ENCODE measurements at regions not wholly inside any gene's neighbourhood (a gene's known extent, or its start where the extent isn't known, plus 50 kb on each side); places are given as distances from the start of the nearest gene placed in this dataset.

DNA sequence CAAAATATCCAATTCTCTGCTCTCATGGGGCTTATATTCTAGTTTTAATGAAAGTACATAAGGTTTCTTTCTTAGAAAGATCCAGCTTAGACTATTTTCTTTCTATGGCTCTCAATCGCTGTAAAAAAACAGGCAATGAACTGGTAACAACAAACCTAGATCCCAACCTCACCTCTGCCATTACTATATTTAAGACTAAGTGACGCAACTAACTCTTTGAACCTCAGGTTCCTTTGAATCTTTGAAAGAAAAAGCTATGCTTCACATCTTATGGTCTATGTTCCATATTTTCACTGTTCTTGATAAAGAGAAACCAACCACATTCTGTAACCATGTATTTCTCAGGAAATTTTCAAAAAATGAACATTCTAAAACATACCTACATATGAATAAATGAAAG lies 88.5 kb downstream of the ELAPOR2 start:
- no peak for DNase-seq

DNA sequence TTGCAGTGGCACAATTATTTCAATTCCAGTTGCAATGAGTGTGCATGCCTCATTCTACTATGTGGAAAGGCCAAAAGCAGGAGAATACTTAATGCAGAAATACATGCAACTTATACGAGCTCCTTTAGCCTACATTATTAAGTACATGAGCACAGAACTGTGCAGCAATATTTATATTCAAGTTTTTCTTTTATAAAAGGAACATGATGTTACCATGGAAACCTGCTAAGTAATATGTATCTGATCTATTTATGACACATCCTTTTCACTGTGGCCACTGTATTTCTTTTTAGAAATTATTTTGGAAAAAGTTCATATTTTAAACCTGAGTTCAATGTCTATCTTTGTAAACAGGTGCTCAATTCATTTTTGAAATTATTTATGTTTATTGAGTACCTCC lies 88.9 kb downstream of the ELAPOR2 start:
- DNase-seq: no peak

DNA sequence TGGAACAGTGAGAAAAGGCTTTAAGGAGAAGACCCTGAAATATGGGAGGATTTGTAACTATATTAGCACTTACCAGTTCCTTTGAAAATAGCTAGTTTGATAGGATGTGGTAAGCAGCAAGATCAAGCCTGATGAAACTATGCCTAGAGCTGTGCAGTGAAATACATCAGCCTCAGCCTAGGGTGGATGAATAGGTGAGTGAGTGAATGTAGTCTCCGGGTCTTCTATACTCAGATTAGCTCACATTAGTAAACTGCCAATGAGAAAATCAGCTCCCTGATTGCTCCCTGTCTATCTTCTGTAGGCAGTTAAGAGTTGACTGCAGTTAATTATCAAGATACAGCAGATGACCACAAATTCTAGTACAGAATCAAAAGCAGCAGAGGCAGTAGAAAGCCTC lies 89.6 kb downstream of the ELAPOR2 start:
- DNase-seq: no peak

DNA sequence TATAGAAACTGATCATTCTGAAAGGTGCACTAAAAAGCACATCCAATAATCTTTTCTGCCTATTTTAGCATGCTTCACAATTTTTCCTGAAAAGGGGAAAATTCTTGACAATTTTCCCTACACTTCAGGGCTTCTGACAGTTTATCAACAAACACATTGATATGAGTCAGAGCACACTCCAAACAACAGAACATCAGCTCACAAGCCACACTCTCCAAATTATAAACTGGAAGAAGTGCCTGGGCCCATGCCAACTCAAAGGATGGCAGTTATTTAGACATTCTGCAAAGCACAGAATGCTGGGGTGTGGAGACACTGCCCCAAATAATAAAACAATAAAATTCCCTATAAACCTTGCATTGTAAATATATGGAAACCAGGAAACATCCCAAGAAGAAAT lies 90.8 kb downstream of the ELAPOR2 start:
- no peak for DNase-seq

DNA sequence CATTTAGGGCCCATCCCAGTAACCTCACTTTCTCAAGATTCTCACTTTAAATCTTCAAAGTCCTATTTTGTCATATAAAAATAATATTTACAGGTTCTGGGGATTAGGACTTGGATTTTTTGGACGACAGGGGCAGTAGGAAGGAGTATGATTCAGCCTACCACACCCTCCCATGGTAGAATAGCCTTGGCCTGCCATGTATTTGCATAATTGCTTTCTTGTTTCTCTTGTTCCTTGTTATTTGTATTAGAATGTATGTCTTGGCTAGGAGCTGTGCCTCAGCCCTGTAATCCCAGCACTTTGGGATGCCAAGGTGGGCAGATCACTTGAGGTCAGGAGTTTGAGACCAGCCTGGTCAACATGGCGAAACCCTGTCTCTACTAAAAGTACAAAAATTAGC lies 92.5 kb downstream of the ELAPOR2 start:
- DNase-seq: no peak

DNA sequence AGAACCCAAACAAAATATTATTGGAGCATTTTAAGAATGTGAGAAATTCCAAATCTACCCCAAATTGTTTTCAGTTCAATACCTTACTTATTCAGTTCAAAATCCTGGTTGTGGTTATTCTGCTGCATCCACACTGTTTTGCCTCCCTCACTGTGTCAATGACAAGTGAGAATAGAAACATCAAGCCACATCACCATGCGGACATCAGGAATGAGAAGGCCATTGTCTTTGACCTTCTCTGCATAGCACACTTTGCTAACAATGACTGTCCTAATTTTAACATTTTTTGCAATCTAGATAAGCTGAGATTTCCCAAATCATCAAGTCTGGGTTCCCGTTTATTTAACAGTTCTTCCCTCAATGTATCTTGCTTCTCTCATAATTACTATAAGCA lies 93.7 kb downstream of the ELAPOR2 start:
- no peak for DNase-seq

DNA sequence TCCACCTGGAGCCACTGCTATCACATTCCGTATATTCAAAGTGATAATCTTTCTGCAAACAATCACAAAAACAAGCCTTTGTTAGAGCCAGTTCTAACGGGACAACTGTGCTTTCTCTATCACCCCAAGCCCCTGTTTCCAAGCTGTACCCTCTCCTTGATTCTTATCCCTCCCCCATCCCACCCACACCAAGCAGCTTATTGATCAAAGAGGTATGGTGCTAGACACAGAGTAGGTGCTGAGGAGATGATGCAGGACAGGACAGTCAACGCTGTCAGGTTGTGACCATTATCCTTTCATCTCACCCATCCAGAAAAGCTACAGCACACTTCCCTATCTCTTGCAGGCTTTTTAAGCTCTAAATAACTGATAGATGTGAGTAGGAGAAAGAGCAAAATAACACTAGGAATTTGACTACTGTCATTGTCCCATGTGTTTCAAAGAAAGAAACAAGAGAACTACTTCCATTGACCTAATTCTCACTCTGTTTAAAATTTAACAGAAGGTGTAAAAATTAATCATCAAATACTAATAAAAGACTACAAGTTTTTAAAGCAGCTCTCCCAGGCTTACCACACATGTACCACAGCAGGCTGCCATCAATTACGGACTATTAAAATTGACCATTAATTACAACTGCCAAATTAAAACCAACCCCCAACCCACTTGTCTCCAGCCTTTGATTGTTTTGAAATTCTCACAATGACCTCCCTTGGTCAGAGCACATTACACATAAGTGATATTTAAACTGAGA lies 94.3 kb downstream of the ELAPOR2 start:
- DNase-seq: no peak

DNA sequence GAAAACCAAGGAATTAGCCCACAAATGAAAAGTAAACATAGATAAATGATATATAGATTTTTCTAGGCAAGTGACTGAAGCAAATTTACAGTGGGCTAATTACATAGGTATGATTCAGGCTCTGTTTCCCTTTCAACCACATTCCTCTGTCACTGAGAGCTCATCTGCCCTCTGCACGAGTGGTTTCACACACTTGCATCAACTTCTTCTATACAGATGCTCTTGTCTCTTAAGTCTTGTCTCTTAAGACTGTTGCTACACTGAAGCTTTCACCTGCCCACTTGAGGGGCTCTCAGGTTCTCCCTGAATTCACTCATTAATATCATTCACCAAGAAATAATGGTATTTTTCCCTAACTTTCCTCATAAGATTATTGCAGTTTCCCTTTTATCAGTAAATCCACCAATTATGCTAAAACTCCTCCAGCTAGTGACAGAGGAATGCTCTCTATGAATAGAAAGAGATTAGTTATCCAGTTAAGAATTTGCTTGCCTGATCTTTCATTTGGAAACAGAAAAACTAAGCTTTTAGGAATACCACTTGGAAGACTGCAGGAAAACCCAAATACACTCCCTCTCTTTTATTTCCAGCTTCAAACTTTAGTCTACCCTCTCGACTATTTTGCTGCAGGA lies 95.7 kb downstream of the ELAPOR2 start:
- DNase-seq: no peak

DNA sequence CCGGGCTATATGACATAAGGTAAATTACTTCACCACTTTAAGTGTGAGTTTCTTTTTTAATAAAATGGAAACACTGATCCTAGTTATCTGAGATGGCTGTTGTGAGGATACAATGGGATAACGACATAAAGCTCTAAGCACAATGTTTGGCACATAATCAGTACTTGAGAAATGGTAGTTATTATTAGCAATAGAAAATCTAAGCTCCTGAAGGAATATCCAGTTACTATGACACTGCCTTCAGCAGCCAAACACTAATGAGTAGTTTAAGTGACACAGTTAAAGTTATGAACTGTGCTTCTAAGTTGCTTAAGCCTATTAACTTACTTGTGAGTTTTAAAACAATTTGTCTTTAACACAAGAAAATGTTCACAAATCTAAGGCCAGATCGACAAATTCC lies 96.8 kb downstream of the ELAPOR2 start:
- no peak for DNase-seq

DNA sequence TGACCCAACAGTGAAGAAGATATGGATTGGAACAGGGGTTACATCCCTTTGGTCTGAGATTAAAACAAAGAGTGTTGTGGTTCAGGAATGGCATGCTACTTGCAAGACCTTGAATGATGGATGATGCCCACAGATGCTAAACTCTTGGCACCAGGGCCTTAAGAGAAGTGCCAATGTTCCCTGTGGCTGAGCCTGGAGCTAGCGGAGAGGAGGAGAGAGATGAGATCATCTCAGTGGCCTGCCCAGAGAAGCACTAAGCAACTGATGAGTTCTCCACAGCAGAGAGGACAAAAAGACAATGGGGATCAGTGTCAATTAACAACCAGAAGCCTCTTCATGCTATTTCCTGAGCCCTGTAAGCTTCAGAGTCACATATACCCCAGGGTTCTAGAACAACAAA lies 97.8 kb downstream of the ELAPOR2 start:
- no peak for DNase-seq

DNA sequence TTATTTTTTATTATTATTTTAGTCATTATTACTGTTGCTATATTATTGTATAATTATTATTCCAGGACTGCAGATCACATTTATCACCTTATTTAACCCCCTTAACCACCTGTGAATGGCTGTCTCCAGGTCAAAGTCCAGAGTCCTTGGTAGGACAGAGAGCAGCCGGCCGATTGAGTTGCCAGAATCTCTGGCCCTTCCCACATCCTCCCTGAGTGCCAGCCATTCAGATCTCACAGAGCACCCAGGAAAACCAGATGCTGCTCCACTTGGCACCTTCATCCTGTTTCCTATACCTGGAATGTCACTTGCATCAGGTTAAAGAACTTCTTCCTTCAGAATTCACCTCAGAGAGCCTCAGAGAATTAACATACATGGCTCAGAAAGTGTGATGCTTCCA lies 101.1 kb downstream of the ELAPOR2 start:
- DNase-seq: no peak

DNA sequence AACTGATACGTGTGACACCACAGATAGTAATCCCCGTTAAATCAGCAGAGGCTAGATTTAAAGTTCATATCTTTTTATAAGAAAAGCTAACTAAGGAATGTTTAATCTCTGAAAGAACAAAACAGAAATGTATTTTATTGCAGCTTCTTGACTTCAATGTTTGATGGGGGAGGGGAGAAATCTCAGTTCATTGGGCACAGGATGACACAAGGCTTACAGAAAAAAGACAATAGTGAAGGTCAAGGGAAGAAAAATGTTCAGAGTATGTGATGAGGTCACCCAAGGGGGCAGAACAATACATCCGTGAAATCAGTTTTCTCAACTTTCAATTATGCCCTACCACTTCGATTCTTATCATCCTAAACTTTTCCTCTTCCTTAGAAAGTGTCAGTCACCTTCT lies 102.9 kb downstream of the ELAPOR2 start:
- DNase-seq: no peak

DNA sequence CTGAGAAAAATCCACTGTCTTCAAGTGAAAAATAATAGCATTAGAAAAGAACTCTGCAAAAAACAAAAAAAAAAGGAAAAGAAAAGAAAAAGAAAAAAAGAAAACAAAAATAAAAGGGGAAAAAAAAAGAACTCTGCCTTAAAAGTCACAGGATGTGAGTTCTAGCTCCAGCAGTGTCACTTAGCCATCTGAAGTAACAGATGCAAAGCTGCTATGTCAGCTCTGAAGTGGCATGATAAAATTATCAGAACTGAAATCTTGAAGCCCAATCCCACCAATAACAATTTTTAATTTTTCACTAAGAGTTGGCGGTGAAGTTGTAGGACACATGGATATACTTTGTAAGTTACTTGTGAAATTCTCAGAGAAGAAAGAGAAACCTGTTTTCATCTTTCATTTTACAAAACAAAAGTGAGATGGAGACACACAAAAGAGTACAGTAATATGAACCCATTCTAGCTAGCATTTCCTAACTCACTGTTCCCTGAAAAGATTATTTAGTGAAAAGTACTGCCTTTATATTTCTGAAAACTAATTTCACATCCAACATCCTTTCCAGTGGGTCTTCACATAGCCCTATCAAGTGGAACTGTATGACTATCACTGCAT lies 103.5 kb downstream of the ELAPOR2 start:
- no peak for DNase-seq

DNA sequence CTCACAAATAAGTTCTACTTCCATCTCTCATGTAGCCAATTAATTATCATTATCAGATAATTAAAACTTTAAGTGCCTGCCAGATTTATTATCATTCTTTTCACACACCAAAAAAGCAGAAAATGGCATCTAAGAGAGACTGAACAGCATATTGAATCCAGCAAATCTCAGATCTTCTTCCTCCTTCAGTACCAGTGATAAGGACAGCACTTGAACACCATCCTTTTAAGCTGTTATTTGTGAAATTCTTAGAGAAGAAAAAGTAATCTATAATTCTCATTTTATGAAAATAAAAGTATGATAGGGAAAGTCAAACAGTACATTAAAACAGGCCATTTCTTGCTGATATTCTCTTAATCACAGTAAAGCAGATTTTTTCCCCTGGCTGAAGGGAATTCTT lies 104.5 kb downstream of the ELAPOR2 start:
- DNase-seq: no peak

DNA sequence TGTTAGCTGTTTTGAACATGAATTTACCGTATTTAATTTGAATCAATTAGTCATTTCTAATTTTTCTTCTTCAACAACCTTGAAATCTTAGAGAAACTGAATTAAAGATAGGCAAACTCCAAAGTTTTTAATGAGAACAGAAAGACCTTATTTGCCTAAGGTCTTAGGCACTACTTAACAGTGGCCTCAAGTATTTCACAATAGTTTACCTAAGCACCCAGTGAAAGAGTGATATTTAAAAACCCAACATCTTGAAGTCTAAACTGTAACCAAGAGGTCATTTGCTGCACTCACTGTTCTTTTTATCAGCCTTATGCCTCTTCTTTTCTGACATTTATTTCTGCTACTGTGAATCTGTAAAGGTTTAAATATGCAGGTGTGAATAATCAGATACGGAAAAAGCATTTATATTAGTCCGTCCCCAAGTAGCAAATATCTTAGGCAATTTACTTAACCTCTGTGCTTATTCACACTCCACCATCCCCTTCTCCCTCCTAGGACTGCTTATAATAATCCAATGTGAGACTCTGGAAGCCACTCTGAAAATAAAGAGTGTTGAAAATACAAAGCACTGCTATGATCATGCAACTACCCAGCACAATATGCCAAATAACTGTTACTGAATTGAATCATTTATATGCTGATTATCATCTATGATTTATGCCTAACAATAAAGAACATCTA lies 105.7 kb downstream of the ELAPOR2 start:
- no peak for DNase-seq

DNA sequence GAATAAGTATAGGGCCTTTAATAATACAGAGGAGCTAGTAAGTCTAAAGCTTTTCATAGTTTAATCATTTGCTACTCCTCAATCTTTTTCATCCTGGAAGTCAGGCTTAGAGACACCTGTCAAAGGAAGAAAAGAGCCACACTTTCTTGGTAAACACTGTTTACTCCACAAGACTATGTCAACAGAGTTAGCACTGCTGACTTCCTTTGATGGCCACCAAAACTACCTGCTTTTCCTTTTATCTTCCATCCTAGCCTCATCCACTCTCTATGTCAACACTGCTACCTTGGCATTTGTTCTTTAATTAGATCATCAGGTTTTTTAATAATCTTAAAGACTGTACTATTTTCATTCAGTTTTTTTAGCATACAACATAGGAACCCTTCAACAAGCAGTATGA lies 106.2 kb downstream of the ELAPOR2 start:
- no peak for DNase-seq

DNA sequence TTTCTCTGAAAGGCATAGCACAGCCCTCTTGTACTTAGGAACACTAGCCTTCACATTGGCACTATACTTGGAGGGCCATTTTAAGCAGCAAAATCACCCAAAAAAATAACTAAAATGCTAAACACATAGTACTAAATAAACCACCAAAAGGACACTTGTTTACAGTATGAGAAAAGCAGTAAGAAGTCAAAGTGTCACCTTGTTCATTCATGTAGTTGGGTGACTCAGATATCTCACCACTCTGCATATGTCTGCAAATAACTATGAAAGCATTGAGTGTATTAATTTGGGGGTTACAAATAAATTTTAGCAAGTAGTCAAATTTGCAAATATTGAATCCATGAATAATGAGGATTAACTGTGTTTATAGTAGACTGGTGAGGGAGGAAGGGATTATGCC lies 107.6 kb downstream of the ELAPOR2 start:
- no peak for DNase-seq

DNA sequence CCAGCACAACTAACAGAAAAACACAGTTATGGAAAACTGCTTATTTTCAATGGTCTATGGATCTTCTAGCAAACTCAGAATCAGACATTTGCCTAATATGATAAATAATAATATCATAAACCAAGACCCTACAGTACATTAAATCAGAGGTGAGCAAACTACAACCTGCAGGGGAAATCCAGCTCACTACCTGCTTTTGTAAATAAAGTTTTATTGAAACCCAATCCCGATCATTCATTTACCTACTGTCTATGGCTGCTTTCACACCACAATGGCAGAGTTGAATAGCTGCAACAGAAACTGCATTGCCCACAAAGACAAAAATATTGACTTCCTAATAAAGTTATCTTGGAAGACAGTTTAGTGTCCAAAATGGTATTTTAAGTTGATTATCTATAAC lies 108.5 kb downstream of the ELAPOR2 start:
- no peak for DNase-seq

DNA sequence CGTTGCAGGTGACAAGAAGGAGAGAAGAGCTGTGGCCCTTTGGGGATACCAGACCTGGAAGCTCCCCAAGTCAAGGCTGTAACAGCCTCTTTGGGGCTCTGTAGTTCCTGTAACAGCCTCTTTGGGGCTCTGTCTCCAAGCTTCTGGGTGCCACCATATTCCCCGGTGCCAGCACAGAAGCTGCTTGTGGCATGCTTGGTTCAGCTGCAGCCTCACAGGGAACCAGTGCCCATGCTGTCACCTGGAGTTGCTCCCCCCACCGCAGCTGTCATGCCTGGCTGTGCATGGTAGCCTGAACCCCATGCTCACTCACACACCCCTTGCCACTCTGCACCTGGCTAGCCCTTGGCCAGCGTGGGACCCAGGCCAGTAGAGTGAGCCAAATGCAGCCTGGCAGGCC lies 109.1 kb downstream of the ELAPOR2 start:
- DNase-seq: no peak

DNA sequence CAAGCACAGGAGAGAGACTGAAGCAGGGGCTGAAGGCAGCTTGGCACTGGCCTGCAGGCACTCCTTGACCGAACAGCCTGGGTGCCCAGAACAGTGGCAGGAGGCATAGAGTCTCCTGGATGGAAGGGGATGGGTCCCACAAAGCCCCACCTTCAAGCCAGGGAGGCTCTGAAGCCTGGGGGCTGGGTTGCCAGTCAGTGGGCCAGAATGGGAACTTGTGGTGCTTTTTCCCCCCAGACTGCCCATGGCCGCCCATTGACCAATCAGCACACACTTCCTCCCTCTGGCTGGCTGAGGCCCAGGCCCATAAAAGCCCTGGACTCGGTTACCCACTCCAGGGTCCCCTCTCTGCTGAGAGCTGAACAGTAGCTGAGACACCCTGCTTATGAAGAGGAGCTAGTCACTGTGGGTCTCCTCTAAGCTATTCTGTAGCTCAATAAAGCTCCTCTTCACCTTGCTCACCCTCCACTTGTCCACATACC lies 109.6 kb downstream of the ELAPOR2 start:
- DNase-seq: no peak

DNA sequence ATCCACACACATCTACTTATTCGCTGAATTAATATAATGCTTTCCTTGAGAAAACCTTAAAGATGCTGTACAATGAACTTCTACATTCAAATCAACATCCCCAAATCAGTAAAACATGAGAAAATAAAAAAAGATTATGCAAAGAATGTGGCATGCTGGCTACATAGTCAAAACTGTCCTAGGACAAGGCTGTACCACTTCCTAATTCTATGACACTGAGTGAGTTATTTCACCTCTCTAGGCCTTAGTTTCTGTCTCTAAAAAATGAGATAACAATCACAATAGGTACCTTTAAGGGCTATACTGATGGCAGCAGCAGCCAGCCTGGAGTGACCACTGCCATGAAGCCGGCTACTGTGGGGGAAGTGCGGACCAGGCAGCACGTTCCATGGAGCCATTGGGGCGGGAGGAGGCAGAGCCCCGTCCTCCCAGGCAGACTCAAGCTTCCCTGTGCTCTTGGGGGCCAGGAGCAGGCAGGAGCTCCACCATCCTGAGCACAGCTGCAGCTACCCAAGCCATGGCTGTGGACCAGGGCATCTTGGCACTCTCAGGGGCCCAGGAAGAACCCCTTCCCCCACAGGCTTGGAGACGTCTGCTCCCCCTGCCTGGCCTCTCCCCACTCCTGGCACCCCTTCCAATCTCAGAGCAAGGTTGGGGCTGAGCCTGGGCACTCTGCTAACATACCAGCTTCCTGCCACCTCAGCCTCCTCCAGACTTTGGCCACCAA lies 110.2 kb downstream of the ELAPOR2 start:
- no peak for DNase-seq

DNA sequence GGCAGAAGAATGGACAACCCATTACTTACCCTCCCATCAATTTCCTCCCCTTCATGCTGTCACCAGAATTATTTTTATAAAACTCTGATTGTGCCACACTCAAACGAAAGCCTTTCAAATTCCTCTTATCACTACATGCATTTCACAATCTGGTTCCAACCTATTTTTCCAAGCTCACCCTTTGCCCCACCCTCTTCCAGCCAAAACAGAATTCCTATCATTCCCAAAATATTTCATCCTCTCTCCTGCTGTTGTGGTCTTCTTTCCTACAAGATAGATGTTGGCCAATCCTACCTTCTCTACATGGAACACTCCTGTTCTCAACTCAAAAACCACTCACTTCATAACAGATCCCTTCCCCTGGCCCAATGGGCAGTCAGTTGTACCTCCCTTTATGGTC lies 111.5 kb downstream of the ELAPOR2 start:
- DNase-seq: no peak

DNA sequence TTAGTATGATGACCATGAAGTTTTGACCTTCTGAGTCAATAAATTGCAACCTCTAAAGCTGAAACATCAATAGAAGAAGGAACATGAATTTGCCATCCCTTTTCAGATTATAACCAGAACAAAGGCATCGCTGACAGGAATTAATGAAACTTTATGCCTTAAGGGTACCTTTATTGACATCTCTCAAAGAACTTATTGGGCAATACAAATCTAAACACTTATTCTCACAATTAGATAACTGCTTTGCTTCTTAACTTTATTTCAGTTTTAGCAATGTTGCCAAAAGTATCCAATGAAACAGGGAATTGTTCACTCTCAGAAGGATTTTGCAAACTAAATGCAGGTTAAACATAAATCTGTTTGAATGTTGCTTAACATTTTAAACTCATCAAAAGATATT lies 116.0 kb downstream of the ELAPOR2 start:
- no peak for DNase-seq

Measured in hindlimb muscle (tissue), 1 donor.